HL-60 (cell line): ENCODE measurements at regions not wholly inside any gene's neighbourhood (a gene's known extent, or its start where the extent isn't known, plus 50 kb on each side); places are given as distances from the start of the nearest gene placed in this dataset.

Source experiments
- DNase-seq, 2 experiments: peaks; one replicate each; pipeline ENCODE4 v3.0.0-alpha.2; 2010 to 2020; ENCODE audit warnings: low read depth in 1 of 2, low spot score in 1 of 2
- H3K27ac ChIP-seq: fragments of 250-450 bp; sonication (Bioruptor Pico); replicated peaks from 2 replicates; pipeline ENCODE4 v1.5.1; 2020; ENCODE audit warnings: mild to moderate bottlenecking, moderate library complexity
- H3K27me3 ChIP-seq: fragments of 250-450 bp; sonication (Bioruptor Pico); 2 replicates; pipeline ENCODE4 v1.5.1; 2021; ENCODE audit warnings: mild to moderate bottlenecking, moderate library complexity; ENCODE audit not compliant: insufficient read depth, poor library complexity, severe bottlenecking
- H3K4me3 ChIP-seq: replicated peaks from 2 replicates; pipeline ENCODE4 v1.5.1; 2011; ENCODE audit warnings: mild to moderate bottlenecking, control low read depth, low read length; ENCODE audit not compliant: insufficient read depth
- CTCF ChIP-seq: IDR thresholded peaks from one replicate; pipeline ENCODE4 v1.5.1; 2011; ENCODE audit warnings: low read length, control low read depth, inconsistent platforms; ENCODE audit not compliant: insufficient read depth
- GABPA ChIP-seq: IDR thresholded peaks from 2 replicates; pipeline ENCODE4 v1.6.1; 2012; ENCODE audit warnings: low read depth
- POLR2AphosphoS5 ChIP-seq: IDR thresholded peaks from 2 replicates; pipeline ENCODE4 v1.6.1; 2012; ENCODE audit warnings: low read depth
- REST ChIP-seq: IDR thresholded peaks from 2 replicates; pipeline ENCODE4 v1.6.1; 2012; ENCODE audit warnings: low read depth; ENCODE audit not compliant: insufficient replicate concordance
- SPI1 ChIP-seq: IDR thresholded peaks from 2 replicates; pipeline ENCODE4 v1.6.1; 2012; ENCODE audit warnings: low read depth, mild to moderate bottlenecking, borderline replicate concordance

GRCh38 chr12:89080793-89081465 lies 271.4 kb downstream of the DUSP6 start:
- DNase-seq: no peak
- no peak overlapping the region for H3K4me3 ChIP-seq
- H3K27ac ChIP-seq: no peak overlapping the region
- no peaks in the 10 kb centered on the region for H3K27me3 ChIP-seq
- no peak for TF ChIP-seq REST
- no peak for TF ChIP-seq CTCF
- no peak for TF ChIP-seq POLR2AphosphoS5
- no peak for TF ChIP-seq SPI1
- no peak for TF ChIP-seq GABPA

GRCh38 chr12:89075880-89076540 lies 276.3 kb downstream of the DUSP6 start:
- TF ChIP-seq REST: no peak
- no peak for TF ChIP-seq SPI1
- TF ChIP-seq GABPA: no peak
- TF ChIP-seq CTCF: no peak
- no peak for TF ChIP-seq POLR2AphosphoS5
- H3K4me3 ChIP-seq: no peak overlapping the region
- H3K27ac ChIP-seq: no peak overlapping the region
- DNase-seq: no peak
- H3K27me3 ChIP-seq: no peaks in the 10 kb centered on the region

GRCh38 chr12:89073659-89074058 lies 278.6 kb downstream of the DUSP6 start:
- Histone ChIP-seq H3K4me3 (no peak overlapping the region), H3K27ac (no peak overlapping the region), H3K27me3 (no peaks in the 10 kb centered on the region)
- TF ChIP-seq CTCF: no peak
- TF ChIP-seq REST: no peak
- TF ChIP-seq SPI1: no peak
- TF ChIP-seq POLR2AphosphoS5: no peak
- no peak for TF ChIP-seq GABPA
- DNase-seq: no peak
